Smooth muscle cell (in vitro differentiated cells): ENCODE measurements at regions not wholly inside any gene's neighbourhood (a gene's known extent, or its start where the extent isn't known, plus 50 kb on each side); places are given as distances from the start of the nearest gene placed in this dataset.

Source experiments
- DNase-seq: peaks from one replicate; lab custom pipeline; 2025; ENCODE audit not compliant: unreplicated experiment; lab: John Stamatoyannopoulos, UW
- H2AFZ ChIP-seq: fragments of 200-600 bp; sonication (generic); 2 replicates; pipeline ENCODE4 v1.6.0; 2016; ENCODE audit warnings: antibody characterized with exemption, low read depth, mild to moderate bottlenecking
- H3F3A ChIP-seq: fragments of 200-600 bp; sonication (generic); 2 replicates; pipeline ENCODE4 v1.6.0; 2017; ENCODE audit warnings: antibody characterized with exemption, low read depth
- H3K27ac ChIP-seq: fragments of 200-600 bp; sonication (generic); 2 replicates; pipeline ENCODE4 v1.5.1; 2016; ENCODE audit warnings: low read depth, mild to moderate bottlenecking
- H3K27me3 ChIP-seq: fragments of 200-600 bp; sonication (generic); 2 replicates; pipeline ENCODE4 v1.6.1; 2016; ENCODE audit warnings: low read depth, mild to moderate bottlenecking
- H3K36me3 ChIP-seq: fragments of 200-600 bp; sonication (generic); 2 replicates; pipeline ENCODE4 v1.5.1; 2016; ENCODE audit warnings: low read depth
- H3K4me1 ChIP-seq: fragments of 200-600 bp; sonication (generic); 2 replicates; pipeline ENCODE4 v1.5.1; 2016; ENCODE audit warnings: low read depth
- H3K4me2 ChIP-seq: fragments of 200-600 bp; sonication (generic); 2 replicates; pipeline ENCODE4 v1.6.0; 2016; ENCODE audit warnings: mild to moderate bottlenecking
- H3K4me3 ChIP-seq: fragments of 200-600 bp; sonication (generic); 2 replicates; pipeline ENCODE4 v1.5.1; 2016; ENCODE audit warnings: mild to moderate bottlenecking
- H3K79me2 ChIP-seq: fragments of 200-600 bp; sonication (generic); 2 replicates; pipeline ENCODE4 v1.6.0; 2016; ENCODE audit warnings: low read depth, mild to moderate bottlenecking
- H3K9ac ChIP-seq: fragments of 200-600 bp; sonication (generic); 2 replicates; pipeline ENCODE4 v1.6.0; 2016; ENCODE audit warnings: low read depth
- H3K9me3 ChIP-seq: fragments of 200-600 bp; sonication (generic); replicated peaks from 2 replicates; pipeline ENCODE4 v1.5.1; 2016; ENCODE audit warnings: low read depth
- H4K20me1 ChIP-seq: fragments of 200-600 bp; sonication (generic); 2 replicates; pipeline ENCODE4 v1.6.0; 2016; ENCODE audit warnings: low read depth
- CTCF ChIP-seq: fragments of 200-600 bp; sonication (generic); IDR thresholded peaks from 2 replicates; pipeline ENCODE4 v1.5.1; 2017; ENCODE audit warnings: borderline replicate concordance, mild to moderate bottlenecking, antibody characterized with exemption; ENCODE audit not compliant: insufficient read depth, poor library complexity, severe bottlenecking
- WGBS: methylation state at CpG from one replicate; pipeline ENCODE4 v1.1.7; 2016; ENCODE audit warnings: low lambda C conversion rate; 5-methylcytosine and 5-hydroxymethylcytosine counted together

- H3K4me1 ChIP-seq, result no peaks in the 10 kb centered on the region
- DNase-seq, result no peak
- no peaks in the 10 kb centered on the region for H3F3A ChIP-seq
- TF ChIP-seq CTCF, result no peak
- H3K79me2 ChIP-seq, result no peaks in the 10 kb centered on the region
- no peak overlapping the region for H3K4me2 ChIP-seq
- H3K9ac ChIP-seq, result no peak overlapping the region
- 93% methylated on average over 16 of the region's 16 CpGs for WGBS
- no peaks in the 10 kb centered on the region for H3K27me3 ChIP-seq
- no peak overlapping the region for H3K4me3 ChIP-seq
- no peak overlapping the region for H3K27ac ChIP-seq
- H3K36me3 ChIP-seq, result no peaks in the 10 kb centered on the region
- H4K20me1 ChIP-seq, result no peaks in the 10 kb centered on the region
- no peak overlapping the region for H2AFZ ChIP-seq
- H3K9me3 ChIP-seq, result no peaks in the 10 kb centered on the region
Observed at GRCh38 chr3:166257715-166258114, 420.5 kb upstream of the BCHE start.

GRCh38 chr3:166248784-166249183 lies 411.6 kb upstream of the BCHE start:
- no peaks in the 10 kb centered on the region for H3K79me2 ChIP-seq
- no peaks in the 10 kb centered on the region for H3K4me1 ChIP-seq
- no peak overlapping the region for H2AFZ ChIP-seq
- no peaks in the 10 kb centered on the region for H3F3A ChIP-seq
- no peaks in the 10 kb centered on the region for H4K20me1 ChIP-seq
- no peaks in the 10 kb centered on the region for H3K27me3 ChIP-seq
- H3K4me3 ChIP-seq, result no peak overlapping the region
- 67% methylated on average over 3 of the region's 3 CpGs for WGBS
- no peak overlapping the region for H3K27ac ChIP-seq
- no peak overlapping the region for H3K4me2 ChIP-seq
- H3K36me3 ChIP-seq, result no peaks in the 10 kb centered on the region
- no peak for TF ChIP-seq CTCF
- no peak for DNase-seq
- no peak overlapping the region for H3K9ac ChIP-seq
- H3K9me3 ChIP-seq, result no peaks in the 10 kb centered on the region

DNA sequence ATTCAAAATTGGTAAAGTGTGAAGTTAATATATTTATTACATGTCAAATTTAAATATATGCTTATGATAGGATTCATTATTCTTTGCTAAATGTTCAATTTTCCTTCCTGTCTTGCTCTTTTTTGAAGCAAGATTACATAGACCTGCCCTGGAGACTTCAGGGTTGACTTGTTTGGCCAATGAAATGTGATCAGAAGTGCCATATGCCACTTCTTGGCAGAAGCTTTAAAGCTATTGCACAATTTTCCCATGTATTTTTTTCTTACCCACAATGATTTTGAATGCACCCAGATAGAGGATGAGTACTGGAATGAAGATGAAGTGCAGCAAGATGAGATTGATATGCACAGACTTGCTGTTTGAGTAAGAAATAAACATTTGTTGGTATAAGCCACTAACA lies 406.3 kb upstream of the BCHE start:
- Histone ChIP-seq H3K4me1 (no peaks in the 10 kb centered on the region), H4K20me1 (no peaks in the 10 kb centered on the region), H3K4me2 (no peak overlapping the region), H3F3A (no peaks in the 10 kb centered on the region), H3K27ac (no peak overlapping the region), H3K79me2 (no peaks in the 10 kb centered on the region), H3K9me3 (no peaks in the 10 kb centered on the region), H3K36me3 (no peaks in the 10 kb centered on the region), H3K27me3 (no peaks in the 10 kb centered on the region), H3K4me3 (no peak overlapping the region), H3K9ac (no peak overlapping the region), H2AFZ (no peak overlapping the region)
- no peak for TF ChIP-seq CTCF
- DNase-seq, result no peak

DNA sequence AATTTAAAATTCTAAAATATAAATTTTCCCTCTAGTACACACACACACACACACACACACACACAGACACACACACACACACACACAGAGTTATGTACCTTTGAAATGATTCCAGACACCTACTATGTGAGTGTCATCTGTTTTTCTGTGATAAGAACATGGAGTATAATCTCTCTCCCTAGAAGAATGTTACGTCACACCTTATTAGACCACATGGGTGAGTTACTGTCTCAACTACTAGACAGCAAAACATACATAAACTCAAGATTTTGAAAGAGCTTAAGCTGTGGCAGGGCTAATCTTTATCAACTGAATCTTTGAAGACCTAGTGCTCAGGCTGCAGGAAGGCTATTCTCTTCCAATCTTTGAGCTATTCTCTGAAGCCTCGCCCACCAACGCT lies 385.9 kb upstream of the BCHE start:
- Histone ChIP-seq H3K36me3 (no peaks in the 10 kb centered on the region), H3K9me3 (no peaks in the 10 kb centered on the region), H3K9ac (no peak overlapping the region), H3K27ac (no peak overlapping the region), H3F3A (no peaks in the 10 kb centered on the region), H4K20me1 (no peaks in the 10 kb centered on the region), H3K79me2 (no peaks in the 10 kb centered on the region), H3K4me1 (no peaks in the 10 kb centered on the region), H3K4me3 (no peak overlapping the region), H3K27me3 (no peaks in the 10 kb centered on the region), H3K4me2 (no peak overlapping the region), H2AFZ (no peak overlapping the region)
- WGBS, result 66% methylated on average over 3 of the region's 3 CpGs
- no peak for DNase-seq
- TF ChIP-seq CTCF, result no peak
